Spleen (tissue), 7 donors: ENCODE measurements at regions not wholly inside any gene's neighbourhood (a gene's known extent, or its start where the extent isn't known, plus 50 kb on each side); places are given as distances from the start of the nearest gene placed in this dataset.

Source experiments
- CTCF ChIP-seq, 11 experiments: fragments of 200-600 bp in 7 of 11; fragments of 450-650 bp in 4 of 11; sonication (generic) in 4 of 11; IDR thresholded peaks in 8 of 11; conservative IDR thresholded peaks in 3 of 11; 1 replicate in 7 of 11; 2 replicates in 4 of 11; pipeline versions ENCODE4 v1.4.0 to v1.8.0; 2016 to 2021; ENCODE audit warnings: antibody characterized with exemption in 11 of 11, inconsistent platforms in 4 of 11, mild to moderate bottlenecking in 1 of 11
- POLR2A ChIP-seq, 3 donors: fragments of 450-650 bp; IDR thresholded peaks; one replicate each; pipeline ENCODE4 v1.5.1; 2017; ENCODE audit warnings: antibody characterized with exemption in 3 of 3, mild to moderate bottlenecking in 1 of 3
- donor health status: DM: no; HTN: no; CAD: no; lungs with moderate emphysema.
- donor health status: DM: no; HTN: no; CAD: no.
- donor health status: DM: no; HTN: no; CAD: no.

- no peak for TF ChIP-seq POLR2A (IDR thresholded peaks at IDR 0.05)
- no peak for TF ChIP-seq CTCF (IDR thresholded peaks at IDR 0.05 in 8 of 11, conservative IDR thresholded peaks at IDR 0.05 in 3 of 11)
Observed at GRCh38 chr2:123370186-123370585, 654.9 kb upstream of the CNTNAP5 start.
